ENCODE measurements at regions not wholly inside any gene's neighbourhood (a gene's known extent, or its start where the extent isn't known, plus 50 kb on each side); places are given as distances from the start of the nearest gene placed in this dataset.

DNA sequence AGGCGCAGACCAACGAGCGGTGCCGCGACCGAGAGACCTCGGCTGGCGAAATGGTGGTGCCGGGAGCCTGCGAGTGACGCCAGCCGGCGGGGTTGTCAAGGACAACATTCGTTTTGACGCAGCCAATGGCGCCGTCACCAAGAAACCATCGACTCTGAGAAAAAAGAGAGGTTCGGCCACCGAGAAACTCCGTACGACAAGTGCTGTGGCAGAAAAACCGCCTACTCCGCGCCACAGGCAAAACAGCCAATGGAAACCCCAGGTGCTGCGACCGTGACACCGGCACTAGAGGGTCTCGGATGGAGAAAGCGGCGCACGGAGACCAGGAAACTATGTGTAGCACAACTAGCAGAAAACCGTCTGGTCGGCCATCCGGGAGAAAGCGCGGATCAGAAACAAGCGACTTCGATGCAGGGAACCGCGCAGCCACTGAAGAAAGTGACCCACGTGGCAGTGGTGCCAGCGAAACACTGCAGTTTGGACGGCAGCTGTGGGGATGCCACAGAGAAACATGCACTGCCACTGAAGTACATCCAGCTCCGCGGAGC, 88.8 kb downstream of the ANXA2R start:
- Histone ChIP-seq H3K4me2 (peak overlapping the region; percentile 99), H3K27ac (peak overlapping the region; percentile 99), H3K36me3 (ENCODE audit: insufficient read depth) (no peaks in the 10 kb centered on the region), H3K9ac (peak overlapping the region; percentile 97), H3K27me3 (ENCODE audit: insufficient read depth, low read depth) (no peaks in the 10 kb centered on the region), H3K4me1 (ENCODE audit: low read depth, poor library complexity, severe bottlenecking) (peaks cover 21% of the 10 kb centered on the region), H4K20me1 (ENCODE audit: insufficient read depth) (no peaks in the 10 kb centered on the region), H2AFZ (ENCODE audit: low read depth) (peak overlapping the region; percentile 60), H3K4me3 (IDR thresholded peaks at IDR 0.05; ENCODE audit: insufficient read depth, low read depth, low read length) (no peak overlapping the region), H3K79me2 (ENCODE audit: insufficient read depth, low read depth) (peaks cover 16% of the 10 kb centered on the region; the same call in 1 of the 2 replicates)
- TF ChIP-seq, protein P1, sequence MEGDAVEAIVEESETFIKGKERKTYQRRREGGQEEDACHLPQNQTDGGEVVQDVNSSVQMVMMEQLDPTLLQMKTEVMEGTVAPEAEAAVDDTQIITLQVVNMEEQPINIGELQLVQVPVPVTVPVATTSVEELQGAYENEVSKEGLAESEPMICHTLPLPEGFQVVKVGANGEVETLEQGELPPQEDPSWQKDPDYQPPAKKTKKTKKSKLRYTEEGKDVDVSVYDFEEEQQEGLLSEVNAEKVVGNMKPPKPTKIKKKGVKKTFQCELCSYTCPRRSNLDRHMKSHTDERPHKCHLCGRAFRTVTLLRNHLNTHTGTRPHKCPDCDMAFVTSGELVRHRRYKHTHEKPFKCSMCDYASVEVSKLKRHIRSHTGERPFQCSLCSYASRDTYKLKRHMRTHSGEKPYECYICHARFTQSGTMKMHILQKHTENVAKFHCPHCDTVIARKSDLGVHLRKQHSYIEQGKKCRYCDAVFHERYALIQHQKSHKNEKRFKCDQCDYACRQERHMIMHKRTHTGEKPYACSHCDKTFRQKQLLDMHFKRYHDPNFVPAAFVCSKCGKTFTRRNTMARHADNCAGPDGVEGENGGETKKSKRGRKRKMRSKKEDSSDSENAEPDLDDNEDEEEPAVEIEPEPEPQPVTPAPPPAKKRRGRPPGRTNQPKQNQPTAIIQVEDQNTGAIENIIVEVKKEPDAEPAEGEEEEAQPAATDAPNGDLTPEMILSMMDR (conservative IDR thresholded peaks at IDR 0.05; ENCODE audit: low read depth, low read length), result no peak

DNA sequence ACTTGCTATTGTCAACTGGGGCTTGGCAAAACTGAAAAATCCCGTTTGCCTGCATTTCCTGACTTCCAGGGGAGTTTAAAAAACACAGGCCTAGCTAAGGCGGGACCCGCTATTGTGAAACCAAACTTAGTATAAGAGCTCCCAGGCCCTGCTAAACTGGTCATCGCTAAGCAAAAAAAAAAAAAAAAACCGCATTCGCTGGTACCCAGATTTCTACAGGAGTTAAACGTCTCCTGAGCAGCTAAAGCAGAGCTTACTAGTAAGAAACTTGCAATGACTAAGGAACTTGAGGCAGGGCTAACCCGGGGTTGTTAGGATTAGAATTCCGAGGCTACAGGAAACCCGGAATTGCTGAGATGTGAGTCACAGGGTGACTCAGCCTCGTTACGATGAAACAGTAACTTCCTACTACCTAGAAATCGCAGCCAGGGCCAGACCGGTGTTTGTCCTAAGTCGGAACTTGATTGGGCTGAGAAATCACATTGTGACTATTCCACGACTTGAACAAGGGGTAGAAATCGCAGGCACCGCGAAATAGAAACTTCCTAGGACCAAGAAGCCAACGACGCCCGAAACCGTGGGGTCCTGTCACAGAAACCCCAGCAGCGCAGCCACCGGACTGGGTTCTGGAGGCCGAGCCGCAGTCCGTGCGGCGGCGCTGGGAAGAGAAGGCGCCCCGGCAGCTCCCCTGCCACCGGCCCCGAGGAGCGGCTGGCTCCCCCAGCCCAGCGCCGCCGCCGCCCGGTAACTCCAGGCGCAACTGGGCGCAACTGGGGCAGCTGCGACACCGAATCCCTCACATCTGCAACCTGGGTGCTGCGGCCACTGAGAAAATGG, 89.4 kb downstream of the ANXA2R start:
- Histone ChIP-seq H3K36me3 (ENCODE audit: insufficient read depth) (no peaks in the 10 kb centered on the region), H3K4me3 (IDR thresholded peaks at IDR 0.05; ENCODE audit: insufficient read depth, low read depth, low read length) (no peak overlapping the region), H4K20me1 (ENCODE audit: insufficient read depth) (no peaks in the 10 kb centered on the region), H3K27me3 (ENCODE audit: insufficient read depth, low read depth) (no peaks in the 10 kb centered on the region), H2AFZ (ENCODE audit: low read depth) (peak overlapping the region; percentile 60), H3K27ac (peak overlapping the region; percentile 99), H3K79me2 (ENCODE audit: insufficient read depth, low read depth) (peaks cover 16% of the 10 kb centered on the region; the same call in 1 of the 2 replicates), H3K9ac (peak overlapping the region; percentile 97), H3K4me2 (peak overlapping the region; percentile 99), H3K4me1 (ENCODE audit: low read depth, poor library complexity, severe bottlenecking) (peaks cover 21% of the 10 kb centered on the region)
- TF ChIP-seq, protein P1 (conservative IDR thresholded peaks at IDR 0.05; ENCODE audit: low read depth, low read length), result no peak

DNA sequence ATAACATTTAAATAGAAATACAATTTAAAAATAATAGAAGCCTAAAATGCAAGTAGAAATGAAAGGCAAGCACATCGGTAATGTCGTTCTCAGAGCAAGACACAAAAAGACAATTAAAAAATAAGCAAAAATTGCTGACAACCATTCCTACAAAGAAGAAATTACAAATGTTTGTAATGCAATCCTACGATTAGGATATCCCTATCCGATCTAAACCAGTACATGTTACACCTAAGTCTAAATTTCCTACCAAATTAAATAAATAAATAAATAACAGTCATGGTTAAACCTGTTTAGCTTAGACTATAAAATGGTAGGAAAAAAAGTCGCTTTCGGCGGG, 90.0 kb downstream of the ANXA2R start:
- Histone ChIP-seq H3K27ac (peak overlapping the region; percentile 99), H3K36me3 (ENCODE audit: insufficient read depth) (no peaks in the 10 kb centered on the region), H2AFZ (ENCODE audit: low read depth) (peak overlapping the region; percentile 60), H3K4me1 (ENCODE audit: low read depth, poor library complexity, severe bottlenecking) (peaks cover 21% of the 10 kb centered on the region), H3K9ac (peak overlapping the region; percentile 97), H3K4me3 (IDR thresholded peaks at IDR 0.05; ENCODE audit: insufficient read depth, low read depth, low read length) (no peak overlapping the region), H3K79me2 (ENCODE audit: insufficient read depth, low read depth) (peaks cover 16% of the 10 kb centered on the region; the same call in 1 of the 2 replicates), H4K20me1 (ENCODE audit: insufficient read depth) (no peaks in the 10 kb centered on the region), H3K4me2 (peak overlapping the region; percentile 99), H3K27me3 (ENCODE audit: insufficient read depth, low read depth) (no peaks in the 10 kb centered on the region)
- TF ChIP-seq, protein P1 (conservative IDR thresholded peaks at IDR 0.05; ENCODE audit: low read depth, low read length), result no peak

DNA sequence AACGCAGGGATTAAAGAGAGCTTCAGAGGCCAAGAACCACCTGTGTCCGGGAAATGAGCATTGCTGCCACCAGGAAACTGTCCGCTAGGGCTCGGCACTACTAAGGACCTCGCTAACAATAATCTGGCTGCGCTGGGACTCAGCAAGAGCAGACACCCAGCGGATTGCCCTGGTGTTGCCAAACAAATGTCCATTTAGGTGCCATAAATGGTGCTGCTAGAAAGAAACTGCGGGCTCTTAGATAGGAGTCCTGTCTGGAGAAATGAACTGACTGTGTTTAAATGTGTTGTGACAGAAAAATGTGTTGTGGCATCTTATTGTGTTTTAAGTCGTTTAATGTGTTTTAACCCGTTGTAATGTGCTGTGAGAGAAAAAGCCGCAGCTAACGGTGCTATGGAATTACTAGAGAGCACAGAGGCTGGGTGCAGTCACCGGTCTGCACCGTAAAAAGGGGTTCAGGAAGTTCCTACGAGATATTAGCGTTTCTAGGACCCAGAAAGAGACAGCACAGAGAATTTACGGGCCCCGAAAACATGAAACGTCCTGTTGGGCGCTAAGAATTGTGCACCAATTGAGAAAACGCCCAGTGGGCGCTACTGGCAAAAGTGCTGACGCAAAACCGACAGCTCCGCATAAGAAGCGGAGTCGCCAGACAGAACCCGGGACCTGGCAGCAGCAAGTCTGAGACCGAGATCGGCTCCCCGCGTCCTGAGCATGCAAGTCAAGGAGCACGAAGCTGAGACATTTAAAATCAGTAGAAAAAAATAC, 90.6 kb downstream of the ANXA2R start:
- H3K36me3 ChIP-seq (ENCODE audit: insufficient read depth), result no peaks in the 10 kb centered on the region
- H3K27me3 ChIP-seq (ENCODE audit: insufficient read depth, low read depth), result no peaks in the 10 kb centered on the region
- peak overlapping the region; percentile 99 for H3K27ac ChIP-seq
- peaks cover 16% of the 10 kb centered on the region; the same call in 1 of the 2 replicates for H3K79me2 ChIP-seq (ENCODE audit: insufficient read depth, low read depth)
- H3K4me1 ChIP-seq (ENCODE audit: low read depth, poor library complexity, severe bottlenecking), result peaks cover 21% of the 10 kb centered on the region
- H4K20me1 ChIP-seq (ENCODE audit: insufficient read depth), result no peaks in the 10 kb centered on the region
- no peak overlapping the region for H3K4me3 ChIP-seq (IDR thresholded peaks at IDR 0.05; ENCODE audit: insufficient read depth, low read depth, low read length)
- H3K9ac ChIP-seq, result peak overlapping the region; percentile 97
- TF ChIP-seq, protein P1 (conservative IDR thresholded peaks at IDR 0.05; ENCODE audit: low read depth, low read length), result peak; percentile 50; the same call in 1 of the 2 replicates
- H2AFZ ChIP-seq (ENCODE audit: low read depth), result peak overlapping the region; percentile 77
- H3K4me2 ChIP-seq, result peak overlapping the region; percentile 99
